ENCODE measurements at regions not wholly inside any gene's neighbourhood (a gene's known extent, or its start where the extent isn't known, plus 50 kb on each side); places are given as distances from the start of the nearest gene placed in this dataset.

GRCh38 chr9:28024676-28025075, 451.4 kb upstream of the C9orf72 start:
- Histone ChIP-seq H2BK120ac (ENCODE audit: low read depth, low read length) (no peak overlapping the region), H2BK15ac (ENCODE audit: low read depth, low read length) (no peak overlapping the region), H4K20me1 (ENCODE audit: insufficient read depth, low read length) (no peaks in the 10 kb centered on the region), H3K9ac (ENCODE audit: low read depth, low read length) (no peak overlapping the region), H4K8ac (ENCODE audit: low read depth in 2 of 2, low read length in 2 of 2) (no peak overlapping the region), H2AFZ (replicated peaks; ENCODE audit: low read length, poor library complexity) (no peak overlapping the region), H3K23ac (ENCODE audit: low read depth, low read length) (no peak overlapping the region), H4K91ac (ENCODE audit: insufficient read depth, low read depth, low read length) (no peak overlapping the region), H4K5ac (ENCODE audit: low read depth, low read length) (no peak overlapping the region), H3K79me1 (ENCODE audit: low read depth in 1 of 2, low read length in 2 of 2) (no peaks in the 10 kb centered on the region), H2BK5ac (ENCODE audit: low read depth, low read length, poor library complexity, severe bottlenecking) (no peak overlapping the region), H3K4ac (ENCODE audit: low read depth, low read length) (no peak overlapping the region), H3K4me1 (ENCODE audit: control insufficient read depth, insufficient read depth, low read length) (no peaks in the 10 kb centered on the region), H2AK5ac (ENCODE audit: low read depth, low read length) (no peak overlapping the region), H3K4me3 (ENCODE audit: insufficient read depth, low read depth, low read length) (no peak overlapping the region), H2BK20ac (ENCODE audit: low read depth, low read length) (no peak overlapping the region), H3K27ac (ENCODE audit: insufficient read depth, low read length) (no peak overlapping the region), H2AK9ac (replicated peaks; ENCODE audit: low read depth, low read length, poor library complexity) (no peak overlapping the region), H3K27me3 (ENCODE audit: control insufficient read depth, insufficient read depth, low read length) (no peaks in the 10 kb centered on the region), H3K56ac (ENCODE audit: extremely low read depth, insufficient read depth, low read length) (no peak overlapping the region), H3K18ac (ENCODE audit: low read depth, low read length) (no peak overlapping the region), H3K4me2 (ENCODE audit: low read depth, low read length) (no peak overlapping the region), H3K9me1 (ENCODE audit: insufficient read depth, low read length) (no peaks in the 10 kb centered on the region), H3K36me3 (ENCODE audit: control insufficient read depth, insufficient read depth, low read length) (no peaks in the 10 kb centered on the region), H3K9me3 (ENCODE audit: control insufficient read depth, insufficient read depth, low read length) (no peaks in the 10 kb centered on the region), H3K14ac (replicated peaks; ENCODE audit: low read depth, low read length) (no peak overlapping the region)
- ChIA-PET CTCF (no interaction called here), POLR2A (ENCODE audit: unreplicated experiment) (no interaction called here)
- dilution Hi-C loops (cut with HindIII; ENCODE audit: low sequenced_read_pairs, unreplicated experiment) (no loop called here), in situ Hi-C loops (cut with MboI; ENCODE audit: low sequenced_read_pairs) (no loop called here), intact Hi-C loops (cut with micrococcal nuclease) (no loop called here)
- DNase-seq, result no peak
- TF ChIP-seq CHD1 (IDR thresholded peaks at IDR 0.05; ENCODE audit: low read depth, low read length), result no peak
- TF ChIP-seq RCOR1 (IDR thresholded peaks at IDR 0.05; ENCODE audit: insufficient replicate concordance, low read length), result no peak
- no peak for TF ChIP-seq SMC3 (IDR thresholded peaks at IDR 0.05; ENCODE audit: low read depth, low read length)
- TF ChIP-seq FOS (IDR thresholded peaks at IDR 0.05; ENCODE audit: low read depth, low read length), result no peak
- TF ChIP-seq CTCF (conservative IDR thresholded peaks at IDR 0.05; ENCODE audit: low read depth, low read length), result no peak
- ATAC-seq (ENCODE audit: low read depth), result no peak
- no TSS peak for BruUV-seq (replicated peaks)
- 33% methylated on average over 3 of the region's 6 CpGs; no CpG with 5 or more reads in 1 of the 2 experiments for WGBS, 2 experiments (ENCODE audit: extremely low coverage in 2 of 2, insufficient read length in 1 of 2)
